NCI-H524 treated with DMSO at 0.1 percent for 48 hours (cell line): ENCODE measurements at regions not wholly inside any gene's neighbourhood (a gene's known extent, or its start where the extent isn't known, plus 50 kb on each side); places are given as distances from the start of the nearest gene placed in this dataset.
"Not testable (repeated sequence)": the region's sequence is repeated elsewhere in the genome, so short reads cannot be mapped to it uniquely, and the experiment has no call there.

Source experiments
- DNase-seq: peaks from one replicate; lab custom pipeline; 2025; lab: John Stamatoyannopoulos, UW

DNA sequence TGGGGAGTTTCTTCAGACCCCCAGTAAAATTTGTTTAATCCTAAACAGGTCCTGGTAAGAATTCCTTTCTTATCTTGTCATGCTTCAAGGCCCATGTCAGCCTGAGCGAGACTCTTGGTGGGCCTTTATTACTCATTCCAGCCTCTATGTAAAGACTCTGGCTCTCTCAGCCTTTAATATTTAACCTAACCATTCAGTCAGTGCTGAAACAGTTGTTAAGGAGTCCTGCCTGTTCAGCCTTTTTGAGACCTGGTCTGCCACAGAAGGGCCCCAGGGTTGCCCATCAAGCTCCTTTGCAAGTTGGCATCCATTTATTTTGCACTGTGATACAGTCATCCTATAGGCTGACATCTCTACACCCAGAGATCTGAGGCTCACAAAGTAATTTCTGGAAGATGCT lies 107.7 kb upstream of the VANGL1 start:
- DNase-seq, result no peak

DNA sequence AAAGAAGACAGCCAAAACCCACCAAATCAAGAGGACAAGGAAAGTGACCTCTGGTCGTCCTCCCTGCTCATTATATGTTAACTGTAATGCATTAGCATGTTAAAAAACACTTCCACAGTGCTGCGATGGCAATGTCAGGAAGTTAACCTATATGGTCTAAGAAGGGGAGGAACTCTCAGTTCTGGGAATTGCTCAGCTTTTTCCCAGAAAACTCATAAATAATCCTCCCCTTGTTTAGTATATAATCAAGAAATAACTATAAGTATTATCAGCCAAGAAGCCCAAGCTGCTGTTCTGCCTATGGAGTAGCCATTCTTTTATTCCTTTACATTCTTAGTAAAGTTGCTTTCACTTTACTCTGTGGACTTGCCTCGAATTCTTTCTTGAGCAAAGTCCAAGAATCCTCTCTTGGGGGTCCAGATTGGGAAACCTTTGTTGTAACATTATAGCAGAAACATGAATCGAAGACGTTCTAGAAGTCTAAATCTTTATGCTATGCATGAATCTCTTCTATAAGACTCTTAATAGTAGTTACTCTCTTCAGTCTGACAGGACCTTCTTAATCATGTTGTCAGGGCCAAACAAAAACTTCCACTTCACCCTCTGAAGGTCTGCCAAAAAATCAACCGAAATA lies 110.0 kb upstream of the VANGL1 start:
- DNase-seq, result no peak

DNA sequence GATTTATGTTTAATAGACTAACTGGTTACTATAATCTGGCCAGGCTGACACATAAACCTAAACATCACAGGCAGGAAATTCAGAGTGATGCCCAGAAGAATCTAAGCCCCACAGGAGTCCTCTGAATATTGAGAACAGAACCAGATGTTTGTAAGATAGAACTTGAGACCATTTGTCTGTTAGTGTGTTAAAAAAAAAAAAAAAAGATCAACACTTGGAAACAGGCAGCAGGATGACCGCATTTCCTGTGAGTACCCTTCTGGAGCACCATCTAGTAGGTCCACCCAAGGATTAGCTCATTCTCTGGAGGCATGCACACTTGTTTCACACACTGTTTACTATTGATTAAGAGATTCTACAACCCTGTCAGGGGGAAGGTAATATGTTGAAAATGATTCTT lies 111.4 kb upstream of the VANGL1 start:
- no peak for DNase-seq

DNA sequence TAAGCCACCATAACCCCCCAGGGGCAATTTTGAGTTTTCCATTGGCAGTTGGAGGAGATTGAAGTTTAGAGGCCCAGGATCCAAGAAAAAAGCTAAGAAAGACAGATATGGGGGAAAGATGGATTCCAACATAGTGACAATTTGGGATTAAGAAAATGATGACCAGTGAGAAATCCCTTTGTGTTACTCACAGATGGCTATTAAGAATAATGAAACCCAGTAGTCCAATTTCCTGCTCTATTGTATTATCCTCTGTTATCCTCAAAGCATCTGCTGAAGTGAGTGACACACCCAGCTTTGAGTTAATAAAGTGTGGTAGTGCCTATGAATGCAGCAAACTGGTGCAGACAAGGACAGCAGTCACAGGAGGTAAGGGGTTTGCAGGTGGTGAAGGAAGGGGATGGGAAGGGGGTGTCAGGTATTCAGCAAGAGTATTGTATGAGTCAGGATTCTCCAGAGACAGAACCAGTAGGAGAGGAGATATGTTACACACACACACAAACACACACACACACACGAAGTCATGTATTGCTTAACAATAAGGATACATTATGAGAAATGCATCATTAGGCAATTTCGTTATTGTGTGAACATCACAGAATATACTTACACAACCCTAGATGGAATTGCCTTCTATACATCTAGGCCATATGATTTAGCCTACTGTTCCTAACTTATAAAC lies 112.4 kb upstream of the VANGL1 start:
- DNase-seq, result no peak

DNA sequence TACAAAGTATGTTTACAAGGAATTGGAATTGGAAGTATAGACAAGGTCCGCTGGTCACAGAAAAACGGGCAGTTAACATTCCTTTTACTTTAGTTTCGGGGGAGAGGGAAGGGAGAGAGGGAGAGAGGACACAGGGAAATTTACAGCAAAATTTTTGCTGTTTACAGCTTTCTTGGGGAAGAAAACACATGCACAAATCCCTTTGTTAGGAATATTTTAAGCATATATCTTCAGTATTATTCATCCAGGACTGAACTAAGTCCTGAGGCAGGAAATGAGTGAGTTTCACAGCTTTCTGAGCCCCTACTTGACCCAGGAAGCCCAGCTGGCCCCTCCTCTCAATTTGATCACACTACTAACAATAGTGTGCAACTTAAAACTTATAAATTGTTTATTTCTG lies 113.4 kb upstream of the VANGL1 start:
- not testable (repeated sequence) for DNase-seq

DNA sequence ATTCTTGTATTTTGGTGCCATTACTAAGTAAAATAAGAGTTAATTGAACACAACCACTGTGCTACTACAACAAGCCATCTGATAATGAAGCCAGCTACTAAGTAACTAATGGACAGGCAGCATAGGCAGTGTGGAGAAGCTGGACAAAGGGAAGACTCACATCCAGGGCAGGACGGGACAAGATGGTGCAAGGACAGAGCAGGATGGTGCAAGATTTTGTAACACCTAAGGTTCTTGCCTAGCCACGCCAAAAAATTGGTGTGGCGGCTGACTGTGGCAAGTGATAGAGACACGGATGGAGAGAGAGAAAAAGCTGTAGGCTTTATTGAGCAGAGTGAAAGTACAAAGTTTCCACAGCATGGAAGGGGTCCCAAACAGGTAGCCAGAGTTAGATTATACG lies 114.0 kb upstream of the VANGL1 start:
- DNase-seq, result no peak

DNA sequence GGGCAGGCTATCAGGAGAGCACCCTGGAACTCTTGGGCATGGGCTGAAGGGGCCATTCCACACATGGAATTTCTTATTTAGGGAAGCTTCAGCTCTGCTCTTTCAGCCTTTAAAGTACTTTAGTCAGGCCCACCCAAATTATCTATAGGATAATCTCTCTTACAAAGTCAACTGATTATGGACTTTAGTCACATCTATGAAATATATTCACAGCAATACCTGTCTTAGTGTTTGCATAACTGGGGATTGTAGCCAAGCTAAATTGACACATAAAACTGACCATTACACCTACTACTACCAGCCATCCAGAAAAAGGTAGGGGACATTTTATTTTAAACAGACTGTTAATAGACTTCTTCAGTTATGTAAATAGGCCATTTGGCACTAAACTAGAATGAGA lies 114.9 kb upstream of the VANGL1 start:
- no peak for DNase-seq

DNA sequence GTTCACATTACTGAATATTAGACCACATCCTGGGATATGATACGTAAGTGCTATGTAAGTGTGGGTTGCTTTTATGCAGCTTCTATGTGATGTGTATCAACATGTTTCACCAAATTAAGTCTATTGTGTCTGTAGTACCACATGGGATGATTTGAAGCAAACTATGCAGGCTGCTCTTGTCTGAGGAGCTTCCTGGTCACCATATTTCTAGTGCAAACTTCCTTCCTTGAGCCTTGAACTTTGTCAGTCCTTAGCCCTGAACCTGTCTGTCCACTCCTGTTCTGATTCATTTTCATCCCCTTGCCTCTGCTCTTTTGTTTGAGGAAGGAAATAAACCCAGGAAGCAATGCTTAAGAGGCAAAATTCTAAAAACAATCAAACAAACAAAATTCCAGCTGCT lies 117.5 kb upstream of the VANGL1 start:
- no peak for DNase-seq

DNA sequence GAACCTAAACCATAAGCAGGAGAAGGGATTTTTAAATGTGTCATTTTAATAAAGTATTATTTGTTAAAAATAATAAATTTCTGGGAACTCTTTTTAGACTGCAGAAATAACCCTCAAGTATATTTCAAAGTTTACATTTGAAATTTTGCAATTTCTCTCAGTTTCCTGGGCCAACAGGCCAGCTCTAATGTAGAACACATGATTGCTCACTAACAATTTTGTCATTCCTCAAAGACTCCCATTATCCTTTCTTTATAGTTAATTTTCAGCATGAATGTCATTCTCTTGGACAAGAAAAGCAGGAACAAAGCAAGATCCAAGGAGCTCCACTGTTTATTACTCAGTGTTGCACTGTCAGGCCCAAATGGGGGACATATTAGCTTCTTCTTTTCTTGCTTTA lies 119.4 kb upstream of the VANGL1 start:
- DNase-seq, result no peak

DNA sequence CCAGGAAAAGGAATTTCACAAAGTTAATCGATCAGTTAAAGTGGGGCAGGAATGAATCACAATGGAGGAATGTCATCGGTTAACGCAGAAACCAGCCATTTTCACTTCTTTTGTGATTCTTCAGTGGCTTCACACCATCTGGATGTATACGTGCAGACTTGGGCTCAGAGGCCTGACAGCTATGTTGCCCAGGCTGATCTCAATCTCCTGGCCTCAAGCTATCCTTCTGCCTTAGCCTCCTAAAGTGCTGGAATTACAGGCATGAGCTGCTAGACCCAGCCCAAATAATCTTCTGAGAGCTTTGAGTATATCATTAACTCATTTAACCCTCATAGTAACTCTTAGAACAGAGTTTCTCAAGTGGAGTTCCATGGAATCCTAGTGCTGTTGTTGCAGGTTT lies 126.5 kb upstream of the VANGL1 start:
- DNase-seq, result no peak

DNA sequence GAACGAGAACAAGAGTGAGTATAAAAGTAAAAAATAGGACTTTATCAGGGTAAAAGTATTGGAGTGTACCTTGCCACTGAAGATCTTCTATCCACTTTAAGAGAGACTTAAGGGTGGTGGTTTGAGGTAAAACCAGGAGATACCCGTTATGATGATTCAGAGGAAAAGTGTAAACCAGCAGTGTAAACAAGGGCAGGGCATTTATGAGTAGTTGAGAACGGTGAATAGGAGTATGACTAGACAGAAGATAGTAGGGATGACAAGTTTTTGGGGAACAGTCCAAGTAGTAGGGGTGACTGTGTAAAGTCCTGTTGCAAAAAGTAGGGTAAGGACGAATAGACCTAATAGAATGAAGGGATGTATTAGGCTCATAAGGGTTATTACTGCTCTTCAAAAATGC lies 131.5 kb upstream of the VANGL1 start:
- not testable (repeated sequence) for DNase-seq

DNA sequence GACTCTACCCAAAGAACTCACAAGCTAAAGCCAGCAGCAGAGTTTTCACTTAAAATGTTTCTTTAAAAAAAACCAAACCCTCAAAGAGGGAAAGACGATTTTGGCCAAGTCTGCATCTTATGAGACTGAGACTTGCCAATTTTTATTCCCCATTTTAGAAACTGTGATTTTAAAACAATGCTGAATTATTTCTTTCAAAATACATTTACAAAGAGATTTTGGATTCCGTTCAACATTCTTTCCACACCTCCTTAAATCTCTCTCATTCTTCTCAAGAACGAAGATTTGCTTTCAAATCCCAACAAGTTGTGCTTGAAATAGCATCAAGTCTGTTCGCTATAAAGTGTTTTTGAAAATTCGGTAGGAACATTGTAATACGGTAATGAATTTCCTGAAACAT lies 133.9 kb upstream of the VANGL1 start:
- DNase-seq, result no peak

DNA sequence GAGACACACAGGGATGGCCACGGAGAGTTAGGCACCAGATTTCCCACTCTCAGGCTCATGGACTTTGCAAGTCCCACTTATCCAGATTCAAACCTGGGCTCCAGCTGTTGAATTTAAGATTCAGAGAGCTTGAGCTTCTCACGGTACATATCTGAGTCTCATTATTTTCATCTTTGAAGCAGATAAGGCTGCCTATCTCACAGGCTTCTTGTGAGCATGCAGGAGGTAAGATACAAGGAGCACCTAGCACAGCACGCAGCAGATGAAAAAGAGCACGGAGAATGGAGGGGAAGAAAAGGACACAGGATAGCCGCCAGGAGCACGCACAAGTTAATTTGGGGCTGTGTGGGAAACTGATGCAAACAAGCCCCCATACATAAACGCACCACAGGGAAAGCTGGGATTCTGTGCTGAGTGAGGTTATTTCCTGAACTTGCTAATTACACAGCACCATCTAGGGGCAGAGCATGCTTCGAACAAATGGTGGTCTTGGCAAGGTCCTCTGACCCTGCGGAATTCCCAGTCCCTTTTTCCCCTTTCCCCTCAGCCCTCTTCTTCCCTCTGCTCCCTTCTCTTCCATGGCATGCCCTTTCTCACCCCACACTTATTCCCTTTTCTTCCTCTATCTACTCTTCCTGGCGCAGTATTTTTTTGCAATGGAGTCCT lies 134.7 kb upstream of the VANGL1 start:
- no peak for DNase-seq

DNA sequence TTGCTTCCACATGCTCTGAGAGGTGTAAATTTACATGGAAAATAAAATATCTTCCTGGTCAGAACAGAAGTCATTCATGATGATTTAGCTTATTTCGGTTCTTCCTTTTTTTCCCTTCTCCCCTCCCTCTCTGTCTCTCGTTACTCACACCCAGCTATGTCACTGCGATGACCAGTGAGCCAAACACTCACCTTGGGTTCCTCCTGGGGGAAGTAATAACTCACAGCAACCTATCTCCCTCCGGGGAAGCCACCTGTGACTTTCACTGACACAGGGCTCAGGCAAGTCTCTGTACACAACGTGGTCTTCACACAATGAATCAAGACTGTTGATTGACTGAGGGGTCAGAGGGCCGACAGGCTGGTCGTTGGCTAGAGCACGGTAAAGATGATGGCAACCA lies 135.3 kb upstream of the VANGL1 start:
- DNase-seq, result no peak

DNA sequence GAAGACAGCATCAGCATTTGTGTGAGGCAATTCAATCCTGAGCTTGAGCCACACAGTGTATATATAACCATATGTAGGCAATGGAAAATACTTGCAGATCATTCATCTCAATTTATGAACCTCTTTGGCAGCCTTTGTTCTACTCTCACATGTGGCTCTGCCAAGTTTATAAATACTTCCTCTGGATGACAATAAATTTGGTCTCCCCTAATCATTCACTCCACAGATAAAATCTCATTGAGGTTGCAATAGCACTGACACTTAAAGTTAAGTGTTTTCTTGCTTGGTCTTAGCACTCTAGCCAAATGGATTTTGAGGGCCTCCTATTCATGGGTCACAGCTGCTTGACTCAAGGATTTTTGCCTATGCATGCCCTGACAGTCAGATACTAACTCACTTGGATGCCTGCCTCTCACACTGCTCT lies 136.6 kb upstream of the VANGL1 start:
- DNase-seq, result no peak

DNA sequence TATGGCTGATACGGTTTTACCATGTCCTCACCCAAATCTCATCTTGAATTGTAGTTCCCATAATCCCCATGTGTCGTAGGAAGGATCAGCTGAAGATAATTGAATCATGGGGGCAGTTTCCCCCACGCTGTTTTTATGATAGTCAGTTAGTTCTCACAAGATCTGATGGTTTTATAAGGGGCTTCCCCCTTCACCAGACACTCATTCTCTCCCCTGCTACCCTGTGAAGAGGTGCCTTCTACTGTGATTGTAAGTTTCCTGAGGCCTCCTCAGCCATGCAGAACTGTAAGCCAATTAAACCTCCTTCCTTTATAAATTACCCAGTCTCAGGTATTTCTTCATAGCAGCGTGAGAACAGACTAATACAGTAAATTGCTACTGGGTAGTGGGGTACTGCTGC lies 139.6 kb upstream of the VANGL1 start:
- not testable (repeated sequence) for DNase-seq

DNA sequence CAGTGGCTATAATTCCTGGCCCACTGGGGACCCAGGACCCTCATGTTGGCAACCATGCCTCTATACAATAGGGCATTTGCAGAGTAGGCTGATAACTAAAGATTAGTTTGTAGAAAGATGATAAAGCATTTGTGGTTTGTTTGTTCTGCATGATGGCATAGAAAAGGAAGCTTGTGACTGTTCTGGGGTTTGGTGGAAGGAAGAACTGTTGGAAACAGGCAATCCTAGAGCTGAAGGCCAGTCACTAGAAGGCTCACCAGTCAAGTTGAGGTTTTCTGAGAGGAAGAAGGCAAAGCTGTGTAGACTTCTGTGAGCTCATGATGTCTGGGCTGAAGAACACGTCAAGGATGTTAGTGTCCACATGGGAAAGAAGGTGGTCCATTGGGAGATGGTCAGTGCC lies 140.3 kb upstream of the VANGL1 start:
- no peak for DNase-seq

DNA sequence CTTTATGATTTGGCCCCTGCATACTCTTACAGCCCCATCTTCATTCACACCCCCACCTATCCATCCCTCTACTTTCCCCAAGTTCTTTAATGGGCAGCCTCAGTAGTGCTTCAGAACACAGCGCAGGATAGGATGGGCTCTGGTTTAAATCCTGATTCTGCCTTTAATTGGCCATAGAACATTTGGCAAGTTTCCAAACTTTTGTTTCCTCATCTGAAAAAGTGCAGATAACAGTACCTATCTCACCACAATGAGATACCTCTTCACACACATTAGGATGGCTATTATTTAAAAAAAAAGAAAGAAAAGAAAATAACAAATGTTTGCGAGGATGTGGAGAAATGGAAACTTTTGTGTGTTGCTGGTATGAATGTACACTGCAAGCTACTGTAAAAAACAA lies 142.5 kb upstream of the VANGL1 start:
- no peak for DNase-seq

DNA sequence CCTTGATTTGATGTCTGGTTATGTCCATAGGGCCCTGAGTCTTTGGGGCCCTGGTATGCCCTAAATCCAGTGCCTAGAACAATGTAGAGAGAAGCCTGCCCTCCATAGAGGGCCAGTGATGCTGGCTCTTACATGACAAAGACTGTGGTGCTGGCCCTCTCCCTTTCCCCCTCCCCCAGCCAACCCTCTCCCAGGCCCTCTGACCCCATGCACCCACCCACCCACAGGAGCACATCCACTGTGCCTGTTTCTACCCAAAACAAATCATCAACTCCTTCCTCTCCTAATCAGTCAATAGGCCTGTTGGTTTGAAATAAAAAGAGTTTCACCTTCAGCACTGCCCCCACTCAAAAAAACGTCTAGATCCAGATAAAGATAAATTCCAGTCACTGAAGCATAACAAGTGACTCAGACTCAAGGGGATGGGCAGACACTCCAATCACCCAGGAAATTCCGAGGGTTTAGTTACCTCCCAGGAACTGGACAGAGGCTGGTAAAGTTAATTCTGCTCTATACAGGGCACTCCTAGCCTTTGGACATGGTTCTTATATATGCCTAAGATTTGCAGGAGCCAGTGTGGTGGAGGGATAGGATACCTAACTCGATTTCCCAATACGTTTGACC lies 144.8 kb upstream of the VANGL1 start:
- DNase-seq, result no peak

DNA sequence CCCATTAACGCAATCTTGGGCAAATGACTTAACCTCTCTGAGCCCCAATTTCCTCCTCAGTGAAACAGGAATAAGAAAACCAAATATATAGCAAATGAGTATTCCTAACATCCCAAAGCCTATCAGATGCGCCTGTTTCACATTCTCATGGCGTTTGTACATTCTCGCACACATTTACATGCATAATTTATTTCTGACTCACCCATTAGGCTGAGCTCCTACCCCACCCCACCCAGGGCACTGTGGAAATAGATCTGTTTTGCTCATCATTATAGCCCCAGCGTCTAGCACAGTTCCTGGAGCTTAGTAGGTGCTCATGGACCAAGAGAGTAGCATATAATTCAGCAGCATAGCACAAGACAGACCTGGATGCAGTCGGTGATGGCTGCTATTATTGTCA lies 146.1 kb upstream of the VANGL1 start:
- DNase-seq, result no peak

DNA sequence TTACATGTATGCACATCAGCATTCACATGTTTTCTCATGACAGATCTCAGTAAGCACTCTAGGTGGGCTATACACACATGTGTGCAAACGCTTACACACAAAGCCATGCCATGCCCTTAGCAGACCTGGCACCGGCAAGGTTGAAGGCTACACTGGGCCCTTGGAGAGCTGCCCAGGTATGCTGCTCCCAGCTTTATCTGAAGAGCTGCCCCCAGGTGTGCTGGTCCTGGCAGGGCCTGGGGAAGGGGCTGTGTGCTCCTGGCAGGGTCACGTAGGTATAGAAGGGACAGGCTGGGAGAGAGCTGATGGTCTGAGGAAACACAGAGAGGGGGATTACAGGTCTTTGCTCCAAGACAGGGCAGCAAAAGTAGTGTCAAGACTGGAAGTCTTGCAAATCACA lies 146.7 kb upstream of the VANGL1 start:
- DNase-seq, result no peak

DNA sequence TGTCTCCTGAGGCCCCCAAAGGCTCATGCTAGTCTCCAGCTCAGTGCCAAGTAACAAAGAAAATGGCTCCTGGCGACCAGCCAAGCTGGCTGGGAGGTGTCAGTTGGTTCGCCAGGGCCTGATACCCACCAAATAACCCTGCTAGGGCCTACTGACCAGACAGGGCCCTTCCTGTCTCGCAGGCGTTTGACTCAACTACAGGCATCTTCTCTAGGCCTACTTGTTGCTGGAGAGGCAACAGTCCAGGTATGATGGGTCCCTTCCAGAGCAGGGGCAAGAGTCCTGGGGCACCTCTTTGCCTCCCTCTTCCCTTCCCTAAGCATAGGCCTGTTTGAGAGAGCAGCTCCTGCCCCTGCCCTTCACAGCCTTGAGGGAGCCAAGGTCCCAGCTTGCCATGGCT lies 147.9 kb upstream of the VANGL1 start:
- DNase-seq, result no peak

DNA sequence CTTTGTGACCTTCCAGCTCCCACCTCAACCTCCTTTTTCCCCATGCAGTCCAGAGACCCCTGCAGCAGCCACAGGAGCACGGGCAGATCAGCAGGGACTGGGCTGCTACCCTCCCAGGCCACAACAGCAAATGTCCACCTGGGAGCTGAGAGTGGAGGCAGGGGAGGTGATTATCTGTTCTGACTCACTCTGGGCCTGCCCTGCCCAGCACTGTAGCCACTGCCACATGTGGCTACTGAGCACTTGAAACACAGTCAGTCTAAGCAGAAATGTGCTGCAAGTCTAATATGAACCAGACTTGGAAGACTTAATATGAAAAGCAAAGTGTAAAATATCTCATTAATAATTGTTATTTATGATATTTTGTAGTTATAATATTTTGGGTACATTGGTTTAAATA lies 148.9 kb upstream of the VANGL1 start:
- no peak for DNase-seq
